ENCODE measurements at regions not wholly inside any gene's neighbourhood (a gene's known extent, or its start where the extent isn't known, plus 50 kb on each side); places are given as distances from the start of the nearest gene placed in this dataset.
A peak's percentile ranks its signal among the peaks of the same experiment; 100 is the strongest.
"Not testable (repeated sequence)": the region's sequence is repeated elsewhere in the genome, so short reads cannot be mapped to it uniquely, and the experiment has no call there.

GRCh38 chrX:85808217-85808616 is 239.1 kb downstream of the CHM start:
- DNase-seq = no peak
- in situ Hi-C loops (cut with MboI; ENCODE audit: low pct_unique_long_range_greater_than_20kb, low sequenced_read_pairs) = no loop called here

GRCh38 chrX:85772391-85772790 is 275.0 kb downstream of the CHM start:
- DNase-seq; in situ Hi-C loops (cut with MboI; ENCODE audit: low pct_unique_long_range_greater_than_20kb, low sequenced_read_pairs): not testable (repeated sequence)

- DNase-seq = no peak
- in situ Hi-C loops (cut with MboI; ENCODE audit: low pct_unique_long_range_greater_than_20kb, low sequenced_read_pairs) = no loop called here
Observed at GRCh38 chrX:85765651-85766050, 281.7 kb downstream of the CHM start.

GRCh38 chrX:85723025-85723424 is 324.3 kb downstream of the CHM start:
- DNase-seq; in situ Hi-C loops (cut with MboI; ENCODE audit: low pct_unique_long_range_greater_than_20kb, low sequenced_read_pairs): not testable (repeated sequence)

- DNase-seq; in situ Hi-C loops (cut with MboI; ENCODE audit: low pct_unique_long_range_greater_than_20kb, low sequenced_read_pairs): not testable (repeated sequence)
Observed at GRCh38 chrX:85703233-85703632, 323.8 kb upstream of the POF1B start.

- in situ Hi-C loops (cut with MboI; ENCODE audit: low pct_unique_long_range_greater_than_20kb, low sequenced_read_pairs) = no loop called here
Observed at GRCh38 chrX:85698921-85699320, 319.5 kb upstream of the POF1B start.

GRCh38 chrX:85685843-85686242 is 306.4 kb upstream of the POF1B start:
- in situ Hi-C loops (cut with MboI; ENCODE audit: low pct_unique_long_range_greater_than_20kb, low sequenced_read_pairs) = no loop called here
- DNase-seq = no peak

More at GRCh38 chrX:85698921-85699320, 319.5 kb upstream of the POF1B start:
- DNase-seq = no peak

- no peak for DNase-seq
- in situ Hi-C loops (cut with MboI; ENCODE audit: low pct_unique_long_range_greater_than_20kb, low sequenced_read_pairs) = no loop called here
Observed at GRCh38 chrX:85666471-85666870, 287.0 kb upstream of the POF1B start.

- in situ Hi-C loops (cut with MboI; ENCODE audit: low pct_unique_long_range_greater_than_20kb, low sequenced_read_pairs); DNase-seq: not testable (repeated sequence)
Observed at GRCh38 chrX:85663970-85664369, 284.5 kb upstream of the POF1B start.

GRCh38 chrX:85630901-85631300 is 251.4 kb upstream of the POF1B start:
- DNase-seq = no peak
- in situ Hi-C loops (cut with MboI; ENCODE audit: low pct_unique_long_range_greater_than_20kb, low sequenced_read_pairs) = no loop called here

- DNase-seq = peak; percentile 12
- in situ Hi-C loops (cut with MboI; ENCODE audit: low pct_unique_long_range_greater_than_20kb, low sequenced_read_pairs) = no loop called here
Observed at GRCh38 chrX:85627363-85627762, 247.9 kb upstream of the POF1B start.

- no peak for DNase-seq
- in situ Hi-C loops (cut with MboI; ENCODE audit: low pct_unique_long_range_greater_than_20kb, low sequenced_read_pairs) = no loop called here
Observed at GRCh38 chrX:85622635-85623034, 243.2 kb upstream of the POF1B start.

GRCh38 chrX:85620466-85620865 is 241.0 kb upstream of the POF1B start:
- in situ Hi-C loops (cut with MboI; ENCODE audit: low pct_unique_long_range_greater_than_20kb, low sequenced_read_pairs) = no loop called here
- no peak for DNase-seq

- in situ Hi-C loops (cut with MboI; ENCODE audit: low pct_unique_long_range_greater_than_20kb, low sequenced_read_pairs) = no loop called here
- DNase-seq = no peak
Observed at GRCh38 chrX:85619962-85620361, 240.5 kb upstream of the POF1B start.

GRCh38 chrX:85611926-85612325 is 232.5 kb upstream of the POF1B start:
- in situ Hi-C loops (cut with MboI; ENCODE audit: low pct_unique_long_range_greater_than_20kb, low sequenced_read_pairs) = no loop called here
- DNase-seq = peak; percentile 32

- DNase-seq = no peak
- in situ Hi-C loops (cut with MboI; ENCODE audit: low pct_unique_long_range_greater_than_20kb, low sequenced_read_pairs) = no loop called here
Observed at GRCh38 chrX:85592980-85593379, 213.5 kb upstream of the POF1B start.

- in situ Hi-C loops (cut with MboI; ENCODE audit: low pct_unique_long_range_greater_than_20kb, low sequenced_read_pairs) = no loop called here
- no peak for DNase-seq
Observed at GRCh38 chrX:85591536-85591935, 212.1 kb upstream of the POF1B start.

GRCh38 chrX:85590638-85591037 is 211.2 kb upstream of the POF1B start:
- no peak for DNase-seq
- in situ Hi-C loops (cut with MboI; ENCODE audit: low pct_unique_long_range_greater_than_20kb, low sequenced_read_pairs) = no loop called here

- no peak for DNase-seq
- in situ Hi-C loops (cut with MboI; ENCODE audit: low pct_unique_long_range_greater_than_20kb, low sequenced_read_pairs) = no loop called here
Observed at GRCh38 chrX:85573801-85574200, 194.3 kb upstream of the POF1B start.

GRCh38 chrX:85570496-85570895 is 191.0 kb upstream of the POF1B start:
- DNase-seq = no peak
- in situ Hi-C loops (cut with MboI; ENCODE audit: low pct_unique_long_range_greater_than_20kb, low sequenced_read_pairs) = no loop called here

GRCh38 chrX:85569686-85570085 is 190.2 kb upstream of the POF1B start:
- in situ Hi-C loops (cut with MboI; ENCODE audit: low pct_unique_long_range_greater_than_20kb, low sequenced_read_pairs) = no loop called here

GRCh38 chrX:85569096-85569495 is 189.6 kb upstream of the POF1B start:
- DNase-seq = no peak
- in situ Hi-C loops (cut with MboI; ENCODE audit: low pct_unique_long_range_greater_than_20kb, low sequenced_read_pairs) = no loop called here

More at GRCh38 chrX:85569686-85570085, 190.2 kb upstream of the POF1B start:
- DNase-seq = no peak

Measured in KBM-7 (cell line).